Mesothelial cell of epicardium (in vitro differentiated cells): ENCODE measurements at regions not wholly inside any gene's neighbourhood (a gene's known extent, or its start where the extent isn't known, plus 50 kb on each side); places are given as distances from the start of the nearest gene placed in this dataset.

Experiments used
- DNase-seq, 2 experiments: peaks; one replicate each; pipeline ENCODE4 v3.0.0; 2021; ENCODE audit warnings: low spot score in 2 of 2; ENCODE audit not compliant: unreplicated experiment in 2 of 2
- H3K27ac Mint-ChIP-seq: 2 replicates; pipeline ENCODE4 v1.8.0; 2021; ENCODE audit warnings: mixed read lengths
- H3K27me3 Mint-ChIP-seq: 2 replicates; pipeline ENCODE4 v1.8.0; 2021; ENCODE audit warnings: low read depth, mixed read lengths
- H3K36me3 Mint-ChIP-seq: 2 replicates; pipeline ENCODE4 v1.8.0; 2021; ENCODE audit warnings: mixed read lengths
- H3K4me1 Mint-ChIP-seq: 2 replicates; pipeline ENCODE4 v1.8.0; 2021; ENCODE audit warnings: mixed read lengths
- H3K4me3 Mint-ChIP-seq: 2 replicates; pipeline ENCODE4 v1.8.0; 2021; ENCODE audit warnings: mild to moderate bottlenecking, moderate library complexity, mixed read lengths
- H3K9me3 Mint-ChIP-seq: 2 replicates; pipeline ENCODE4 v1.8.0; 2021; ENCODE audit warnings: mixed read lengths
- TF ChIP-seq, protein P1 (sequence below): fragments of 200-600 bp; sonication (generic); IDR thresholded peaks from one replicate; pipeline ENCODE4 v1.5.0; 2021; ENCODE audit warnings: antibody characterized with exemption; ENCODE audit not compliant: unreplicated experiment

- TF ChIP-seq, protein P1, sequence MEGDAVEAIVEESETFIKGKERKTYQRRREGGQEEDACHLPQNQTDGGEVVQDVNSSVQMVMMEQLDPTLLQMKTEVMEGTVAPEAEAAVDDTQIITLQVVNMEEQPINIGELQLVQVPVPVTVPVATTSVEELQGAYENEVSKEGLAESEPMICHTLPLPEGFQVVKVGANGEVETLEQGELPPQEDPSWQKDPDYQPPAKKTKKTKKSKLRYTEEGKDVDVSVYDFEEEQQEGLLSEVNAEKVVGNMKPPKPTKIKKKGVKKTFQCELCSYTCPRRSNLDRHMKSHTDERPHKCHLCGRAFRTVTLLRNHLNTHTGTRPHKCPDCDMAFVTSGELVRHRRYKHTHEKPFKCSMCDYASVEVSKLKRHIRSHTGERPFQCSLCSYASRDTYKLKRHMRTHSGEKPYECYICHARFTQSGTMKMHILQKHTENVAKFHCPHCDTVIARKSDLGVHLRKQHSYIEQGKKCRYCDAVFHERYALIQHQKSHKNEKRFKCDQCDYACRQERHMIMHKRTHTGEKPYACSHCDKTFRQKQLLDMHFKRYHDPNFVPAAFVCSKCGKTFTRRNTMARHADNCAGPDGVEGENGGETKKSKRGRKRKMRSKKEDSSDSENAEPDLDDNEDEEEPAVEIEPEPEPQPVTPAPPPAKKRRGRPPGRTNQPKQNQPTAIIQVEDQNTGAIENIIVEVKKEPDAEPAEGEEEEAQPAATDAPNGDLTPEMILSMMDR = no peak
- H3K4me3 Mint-ChIP-seq = no peak overlapping the region
- DNase-seq = no peak
- no peaks in the 10 kb centered on the region for H3K4me1 Mint-ChIP-seq
- no peak overlapping the region for H3K27ac Mint-ChIP-seq
- no peaks in the 10 kb centered on the region for H3K9me3 Mint-ChIP-seq
- no peaks in the 10 kb centered on the region for H3K36me3 Mint-ChIP-seq
- no peaks in the 10 kb centered on the region for H3K27me3 Mint-ChIP-seq
Observed at GRCh38 chr20:47406849-47407682, 50.6 kb upstream of the ZMYND8 start.

DNA sequence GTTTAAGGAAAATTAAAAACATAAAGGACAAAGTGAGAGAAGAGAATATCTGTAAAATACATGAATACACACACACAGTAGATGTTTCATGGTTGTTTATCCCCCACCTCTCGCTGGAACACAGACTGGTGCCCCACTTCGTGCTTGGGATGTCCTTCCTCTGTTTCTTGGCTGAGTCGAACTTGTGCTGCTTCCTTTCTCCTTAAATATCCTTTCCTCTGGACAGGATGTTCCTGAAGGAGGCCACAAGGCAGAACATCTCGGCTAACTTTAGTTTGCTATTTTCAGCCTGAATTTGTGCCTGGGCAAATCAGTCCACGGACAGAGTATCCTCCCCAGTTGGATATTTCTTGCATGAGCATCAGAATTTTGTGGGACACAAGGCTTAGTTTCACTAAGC lies 54.7 kb upstream of the ZMYND8 start:
- TF ChIP-seq, protein P1 = no peak
- Mint-ChIP-seq H3K27me3 (no peaks in the 10 kb centered on the region), H3K36me3 (no peaks in the 10 kb centered on the region), H3K4me1 (no peaks in the 10 kb centered on the region), H3K9me3 (no peaks in the 10 kb centered on the region), H3K4me3 (no peak overlapping the region), H3K27ac (no peak overlapping the region)
- no peak for DNase-seq

- no peaks in the 10 kb centered on the region for H3K27me3 Mint-ChIP-seq
- TF ChIP-seq, protein P1 = no peak
- no peak overlapping the region for H3K27ac Mint-ChIP-seq
- H3K4me1 Mint-ChIP-seq = no peaks in the 10 kb centered on the region
- H3K36me3 Mint-ChIP-seq = no peaks in the 10 kb centered on the region
- no peak overlapping the region for H3K4me3 Mint-ChIP-seq
- DNase-seq = no peak
- H3K9me3 Mint-ChIP-seq = no peaks in the 10 kb centered on the region
Observed at GRCh38 chr20:47412083-47412482, 55.6 kb upstream of the ZMYND8 start.

DNA sequence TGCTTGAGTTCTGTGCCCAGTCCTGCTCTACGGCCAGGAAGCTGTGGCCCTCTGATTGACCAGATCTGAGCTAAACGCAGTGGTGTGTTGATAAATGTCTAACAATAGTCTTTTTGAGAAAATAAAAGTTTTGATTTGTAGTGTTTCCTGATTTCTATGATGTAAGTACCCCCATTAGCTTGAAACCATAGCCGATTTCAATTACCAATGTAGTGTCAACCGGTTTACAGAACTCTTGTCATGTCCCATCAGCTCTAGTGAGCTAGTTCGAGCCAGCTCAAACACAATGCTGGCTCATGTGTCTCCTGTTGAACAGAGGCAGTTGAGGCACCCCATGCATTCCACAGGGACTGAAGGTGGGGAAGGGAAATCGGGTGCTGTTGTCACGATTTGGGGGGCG lies 56.7 kb upstream of the ZMYND8 start:
- Mint-ChIP-seq H3K27ac (no peak overlapping the region), H3K4me1 (peaks cover 7% of the 10 kb centered on the region), H3K27me3 (no peaks in the 10 kb centered on the region), H3K9me3 (no peaks in the 10 kb centered on the region), H3K36me3 (no peaks in the 10 kb centered on the region), H3K4me3 (no peak overlapping the region)
- no peak for DNase-seq
- TF ChIP-seq, protein P1 = no peak

DNA sequence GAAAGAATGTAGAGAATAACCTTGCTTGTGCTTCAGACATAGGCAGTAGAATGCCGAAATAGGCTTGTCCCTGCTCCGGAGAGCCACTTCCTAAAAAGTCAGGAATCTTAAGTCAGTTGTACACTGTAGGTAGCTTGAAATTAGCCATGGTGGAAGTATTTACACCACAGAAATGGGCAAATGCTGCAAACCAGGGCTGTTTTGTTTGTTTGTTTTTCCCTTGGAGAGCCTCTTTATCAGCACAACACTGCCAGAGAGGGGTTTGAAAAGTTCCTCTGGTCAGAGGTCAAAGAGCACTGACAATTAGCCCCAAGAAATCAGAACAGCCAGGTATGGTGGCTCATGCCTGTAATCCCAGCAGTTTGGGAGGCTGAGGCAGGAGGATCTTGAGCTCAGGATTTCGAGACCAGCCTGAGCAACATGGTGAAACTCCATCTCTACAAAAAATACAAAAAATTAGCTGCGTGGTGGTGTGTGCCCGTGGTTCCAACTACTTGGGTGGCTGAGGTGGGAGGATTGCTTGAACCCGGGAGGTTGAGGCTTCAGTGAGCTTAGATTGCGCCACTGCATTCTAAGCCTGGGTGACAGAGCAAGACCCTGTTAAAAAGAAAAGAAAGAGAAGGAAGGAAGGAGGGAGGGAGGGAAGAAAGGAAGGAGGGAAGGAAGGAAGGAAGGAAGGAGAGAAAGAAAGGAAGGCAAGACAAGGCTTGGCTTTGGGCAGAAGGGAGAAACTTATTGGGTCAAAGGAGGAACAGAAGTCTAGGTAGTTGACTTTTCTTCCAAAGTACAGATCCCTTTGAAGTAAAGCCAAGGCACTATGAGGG lies 61.0 kb upstream of the ZMYND8 start:
- H3K36me3 Mint-ChIP-seq = no peaks in the 10 kb centered on the region
- TF ChIP-seq, protein P1 = no peak
- no peaks in the 10 kb centered on the region for H3K27me3 Mint-ChIP-seq
- no peak for DNase-seq
- H3K27ac Mint-ChIP-seq = no peak overlapping the region
- H3K4me1 Mint-ChIP-seq = peaks cover 15% of the 10 kb centered on the region
- H3K9me3 Mint-ChIP-seq = no peaks in the 10 kb centered on the region
- no peak overlapping the region for H3K4me3 Mint-ChIP-seq
